HEK293 (cell line): ENCODE measurements at regions not wholly inside any gene's neighbourhood (a gene's known extent, or its start where the extent isn't known, plus 50 kb on each side); places are given as distances from the start of the nearest gene placed in this dataset.

Experiments
- CTCF ChIA-PET: fragments of 350-600 bp; formaldehyde crosslinking; extraction: SDS; loops from one replicate; lab custom pipeline; 2021; ENCODE audit warnings: antibody characterized with exemption; lab: Yijun Ruan, JAX
- POLR2A ChIA-PET: fragments of 300-600 bp; formaldehyde crosslinking; extraction: SDS; loops from one replicate; lab custom pipeline; 2020; ENCODE audit warnings: antibody characterized with exemption, inconsistent platforms; lab: Yijun Ruan, JAX
- H3K27ac ChIP-seq: fragments of 200-500 bp; sonication (Bioruptor generic); 2 replicates; pipeline ENCODE4 v1.5.1; 2014; ENCODE audit warnings: low read depth, low read length, control low read depth, inconsistent platforms; ENCODE audit errors: extremely low read depth
- H3K36me3 ChIP-seq, 2 experiments: fragments of 200-500 bp in 1 of 2; sonication (Bioruptor generic) in 1 of 2; 1 replicate in 1 of 2; 2 replicates in 1 of 2; pipeline ENCODE4 v1.5.1; 2014 to 2017; ENCODE audit warnings: inconsistent platforms in 2 of 2, low read length in 2 of 2; ENCODE audit not compliant: control insufficient read depth in 2 of 2, insufficient read depth in 1 of 2
- H3K4me1 ChIP-seq: fragments of 200-500 bp; sonication (Bioruptor generic); 2 replicates; pipeline ENCODE4 v1.5.1; 2014; ENCODE audit warnings: mild to moderate bottlenecking, low read length, inconsistent platforms; ENCODE audit not compliant: control insufficient read depth, insufficient read depth
- H3K4me3 ChIP-seq: 2 replicates; pipeline ENCODE4 v1.5.1; 2011; ENCODE audit warnings: low read depth, mild to moderate bottlenecking, control low read depth, low read length, moderate library complexity
- H3K9me3 ChIP-seq: fragments of 200-500 bp; sonication (Bioruptor generic); 2 replicates; pipeline ENCODE4 v1.5.1; 2014; ENCODE audit warnings: low read depth, low read length, inconsistent platforms; ENCODE audit not compliant: control insufficient read depth, insufficient read depth
- HOXA7 ChIP-seq: sonication (generic); formaldehyde crosslinking; IDR thresholded peaks from 2 replicates; pipeline ENCODE4 v1.8.1; 2022; ENCODE audit warnings: missing genetic modification reagents, borderline replicate concordance
- HOXC10 ChIP-seq: sonication (generic); formaldehyde crosslinking; IDR thresholded peaks from 2 replicates; pipeline ENCODE4 v1.8.1; 2023; ENCODE audit warnings: mild to moderate bottlenecking, missing genetic modification reagents
- PRDM1 ChIP-seq: fragments of 450-650 bp; formaldehyde crosslinking; IDR thresholded peaks from 2 replicates; pipeline ENCODE4; 2016; ENCODE audit warnings: missing biosample characterization, missing genetic modification characterization
- SALL2 ChIP-seq: fragments of 450-650 bp; formaldehyde crosslinking; IDR thresholded peaks from 2 replicates; pipeline ENCODE4 v1.5.0; 2017; ENCODE audit warnings: missing biosample characterization, mild to moderate bottlenecking, missing genetic modification characterization, borderline replicate concordance
- ZBTB21 ChIP-seq: fragments of 450-650 bp; formaldehyde crosslinking; IDR thresholded peaks from 2 replicates; pipeline ENCODE4 v1.5.1; 2017; ENCODE audit warnings: missing biosample characterization, missing genetic modification characterization
- ZBTB8A ChIP-seq: fragments of 450-650 bp; formaldehyde crosslinking; IDR thresholded peaks from 2 replicates; pipeline ENCODE4 v1.5.1; 2016; ENCODE audit warnings: missing biosample characterization, missing genetic modification characterization
- ZNF10 ChIP-seq: fragments of 450-650 bp; formaldehyde crosslinking; IDR thresholded peaks from 2 replicates; pipeline ENCODE4 v1.5.1; 2017; ENCODE audit warnings: missing biosample characterization, missing genetic modification characterization
- ZNF112 ChIP-seq: fragments of 450-650 bp; formaldehyde crosslinking; IDR thresholded peaks from 2 replicates; pipeline ENCODE4 v1.5.0; 2017; ENCODE audit warnings: missing biosample characterization, missing genetic modification characterization
- ZNF132 ChIP-seq: fragments of 450-650 bp; formaldehyde crosslinking; IDR thresholded peaks from 2 replicates; pipeline ENCODE4 v1.5.1; 2017; ENCODE audit warnings: missing biosample characterization, missing genetic modification characterization, borderline replicate concordance
- ZNF140 ChIP-seq: fragments of 450-650 bp; formaldehyde crosslinking; IDR thresholded peaks from 2 replicates; pipeline ENCODE4 v1.5.1; 2016; ENCODE audit warnings: missing biosample characterization, missing genetic modification characterization
- ZNF202 ChIP-seq: fragments of 450-650 bp; formaldehyde crosslinking; IDR thresholded peaks from 2 replicates; pipeline ENCODE4 v1.5.1; 2016; ENCODE audit warnings: missing biosample characterization, missing genetic modification characterization, borderline replicate concordance
- ZNF324 ChIP-seq: fragments of 450-650 bp; formaldehyde crosslinking; IDR thresholded peaks from 2 replicates; pipeline ENCODE4 v1.5.1; 2016; ENCODE audit warnings: missing biosample characterization, missing genetic modification characterization
- ZNF335 ChIP-seq: fragments of 450-650 bp; formaldehyde crosslinking; conservative IDR thresholded peaks from 2 replicates; pipeline ENCODE4 v1.5.1; 2016; ENCODE audit warnings: missing biosample characterization, missing genetic modification characterization
- ZNF341 ChIP-seq: fragments of 450-650 bp; formaldehyde crosslinking; IDR thresholded peaks from 2 replicates; pipeline ENCODE4; 2016; ENCODE audit warnings: low read depth, missing biosample characterization, missing genetic modification characterization
- ZNF404 ChIP-seq: fragments of 450-650 bp; formaldehyde crosslinking; IDR thresholded peaks from 2 replicates; pipeline ENCODE4 v1.5.1; 2017; ENCODE audit warnings: missing biosample characterization, missing genetic modification characterization
- ZNF48 ChIP-seq: fragments of 450-650 bp; formaldehyde crosslinking; IDR thresholded peaks from 2 replicates; pipeline ENCODE4 v1.5.1; 2016; ENCODE audit warnings: missing biosample characterization, missing genetic modification characterization
- ZNF585B ChIP-seq: fragments of 450-650 bp; formaldehyde crosslinking; IDR thresholded peaks from 2 replicates; pipeline ENCODE4 v1.5.1; 2016; ENCODE audit warnings: missing biosample characterization, missing genetic modification characterization
- ZNF596 ChIP-seq: fragments of 450-650 bp; IDR thresholded peaks from 2 replicates; pipeline ENCODE4 v1.5.0; 2018; ENCODE audit warnings: missing biosample characterization, mild to moderate bottlenecking, missing genetic modification characterization, moderate library complexity
- ZNF610 ChIP-seq: fragments of 450-650 bp; formaldehyde crosslinking; IDR thresholded peaks from 2 replicates; pipeline ENCODE4 v1.5.1; 2016; ENCODE audit warnings: missing biosample characterization, missing genetic modification characterization, borderline replicate concordance
- ZNF707 ChIP-seq: fragments of 450-650 bp; formaldehyde crosslinking; IDR thresholded peaks from 2 replicates; pipeline ENCODE4 v1.5.1; 2016; ENCODE audit warnings: missing biosample characterization, missing genetic modification characterization
- ZNF791 ChIP-seq: fragments of 450-650 bp; formaldehyde crosslinking; IDR thresholded peaks from 2 replicates; pipeline ENCODE4 v1.5.1; 2016; ENCODE audit warnings: missing biosample characterization, missing genetic modification characterization
- ZNF830 ChIP-seq: fragments of 450-650 bp; IDR thresholded peaks from 2 replicates; pipeline ENCODE4 v1.5.0; 2018; ENCODE audit warnings: missing biosample characterization, missing genetic modification characterization, low read depth, mild to moderate bottlenecking, moderate library complexity
- TF ChIP-seq, protein P1 (sequence below): fragments of 450-650 bp; formaldehyde crosslinking; IDR thresholded peaks from 2 replicates; pipeline ENCODE4 v1.5.1; 2016; ENCODE audit warnings: missing biosample characterization, missing genetic modification characterization
- TF ChIP-seq, protein P2 (sequence below): fragments of 450-650 bp; formaldehyde crosslinking; IDR thresholded peaks from 2 replicates; pipeline ENCODE4 v1.5.1; 2017; ENCODE audit warnings: missing biosample characterization, missing genetic modification characterization
- TF ChIP-seq, protein P3 (sequence below): fragments of 450-650 bp; formaldehyde crosslinking; IDR thresholded peaks from 2 replicates; pipeline ENCODE4 v1.5.1; 2016; ENCODE audit warnings: missing biosample characterization, missing genetic modification characterization
- TF ChIP-seq, protein P4 (sequence below): fragments of 450-650 bp; formaldehyde crosslinking; IDR thresholded peaks from 2 replicates; pipeline ENCODE4 v1.5.1; 2017; ENCODE audit warnings: missing biosample characterization, missing genetic modification characterization
- TF ChIP-seq, protein P5 (sequence below): fragments of 450-650 bp; formaldehyde crosslinking; IDR thresholded peaks from 2 replicates; pipeline ENCODE4 v1.5.1; 2016; ENCODE audit warnings: missing biosample characterization, missing genetic modification characterization

DNA sequence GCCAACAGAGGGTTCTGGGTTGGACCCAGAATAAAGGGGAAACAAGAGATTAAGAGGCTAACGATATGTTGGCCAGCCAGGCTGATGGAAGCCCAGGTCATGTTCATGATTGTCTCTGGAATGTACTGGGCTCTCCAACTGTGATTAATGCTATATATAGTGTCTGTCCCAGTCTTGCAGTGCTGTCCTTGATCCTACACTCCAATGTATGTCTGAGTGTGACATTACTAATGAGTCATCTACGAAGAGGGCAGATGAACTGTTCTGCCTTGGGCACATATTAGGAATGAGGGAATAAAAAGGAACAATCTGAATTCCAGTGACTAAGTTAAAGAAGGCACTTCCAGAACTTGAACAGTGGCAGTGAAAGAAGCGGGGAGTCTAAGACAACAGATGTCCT is 142.1 kb downstream of the PDGFRA start:
- CTCF ChIA-PET, result no interaction called here
- TF ChIP-seq ZNF585B (tag by site-specific recombination), result no peak
- no peak for TF ChIP-seq PRDM1 (tag by site-specific recombination)
- no peak for TF ChIP-seq ZNF404
- TF ChIP-seq ZBTB21 (tag by site-specific recombination), result no peak
- TF ChIP-seq ZNF202, result no peak
- TF ChIP-seq SALL2, result no peak
- TF ChIP-seq, protein P1, sequence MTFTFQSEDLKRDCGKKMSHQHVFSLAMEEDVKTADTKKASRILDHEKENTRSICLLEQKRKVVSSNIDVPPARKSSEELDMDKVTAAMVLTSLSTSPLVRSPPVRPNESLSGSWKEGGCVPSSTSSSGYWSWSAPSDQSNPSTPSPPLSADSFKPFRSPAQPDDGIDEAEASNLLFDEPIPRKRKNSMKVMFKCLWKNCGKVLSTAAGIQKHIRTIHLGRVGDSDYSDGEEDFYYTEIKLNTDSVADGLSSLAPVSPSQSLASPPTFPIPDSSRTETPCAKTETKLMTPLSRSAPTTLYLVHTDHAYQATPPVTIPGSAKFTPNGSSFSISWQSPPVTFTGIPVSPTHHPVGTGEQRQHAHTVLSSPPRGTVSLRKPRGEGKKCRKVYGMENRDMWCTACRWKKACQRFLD (tag by site-specific recombination), result no peak
- TF ChIP-seq ZNF335, result no peak
- TF ChIP-seq ZNF132, result no peak
- TF ChIP-seq ZNF596, result no peak
- no peak for TF ChIP-seq ZNF112
- TF ChIP-seq, protein P2, sequence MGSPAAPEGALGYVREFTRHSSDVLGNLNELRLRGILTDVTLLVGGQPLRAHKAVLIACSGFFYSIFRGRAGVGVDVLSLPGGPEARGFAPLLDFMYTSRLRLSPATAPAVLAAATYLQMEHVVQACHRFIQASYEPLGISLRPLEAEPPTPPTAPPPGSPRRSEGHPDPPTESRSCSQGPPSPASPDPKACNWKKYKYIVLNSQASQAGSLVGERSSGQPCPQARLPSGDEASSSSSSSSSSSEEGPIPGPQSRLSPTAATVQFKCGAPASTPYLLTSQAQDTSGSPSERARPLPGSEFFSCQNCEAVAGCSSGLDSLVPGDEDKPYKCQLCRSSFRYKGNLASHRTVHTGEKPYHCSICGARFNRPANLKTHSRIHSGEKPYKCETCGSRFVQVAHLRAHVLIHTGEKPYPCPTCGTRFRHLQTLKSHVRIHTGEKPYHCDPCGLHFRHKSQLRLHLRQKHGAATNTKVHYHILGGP (tag by site-specific recombination), result no peak
- no peak for TF ChIP-seq ZBTB8A (tag by site-specific recombination)
- TF ChIP-seq ZNF341, result no peak
- TF ChIP-seq, protein P3, sequence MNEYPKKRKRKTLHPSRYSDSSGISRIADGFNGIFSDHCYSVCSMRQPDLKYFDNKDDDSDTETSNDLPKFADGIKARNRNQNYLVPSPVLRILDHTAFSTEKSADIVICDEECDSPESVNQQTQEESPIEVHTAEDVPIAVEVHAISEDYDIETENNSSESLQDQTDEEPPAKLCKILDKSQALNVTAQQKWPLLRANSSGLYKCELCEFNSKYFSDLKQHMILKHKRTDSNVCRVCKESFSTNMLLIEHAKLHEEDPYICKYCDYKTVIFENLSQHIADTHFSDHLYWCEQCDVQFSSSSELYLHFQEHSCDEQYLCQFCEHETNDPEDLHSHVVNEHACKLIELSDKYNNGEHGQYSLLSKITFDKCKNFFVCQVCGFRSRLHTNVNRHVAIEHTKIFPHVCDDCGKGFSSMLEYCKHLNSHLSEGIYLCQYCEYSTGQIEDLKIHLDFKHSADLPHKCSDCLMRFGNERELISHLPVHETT (tag by site-specific recombination), result no peak

DNA sequence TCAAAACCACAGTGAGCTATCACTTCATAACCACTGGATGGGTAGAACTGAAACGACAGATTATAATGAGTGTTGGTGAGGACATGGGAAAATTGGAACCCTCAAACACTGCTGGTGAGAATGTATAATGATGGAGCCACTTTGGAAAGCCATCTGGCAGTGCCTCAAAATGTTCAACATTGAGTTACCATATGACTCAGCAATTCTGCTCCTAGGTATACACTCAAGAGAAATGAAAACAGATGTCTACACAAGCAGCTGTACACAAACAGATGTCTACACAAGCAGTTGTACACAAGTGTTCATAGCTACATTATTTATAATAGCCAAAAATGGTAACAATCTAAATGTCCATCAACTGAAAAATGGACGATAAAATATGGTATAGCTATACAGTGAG is 143.9 kb downstream of the PDGFRA start:
- TF ChIP-seq ZNF140 (peak; percentile 45; the same call in 1 of the 2 replicates), HOXA7 (CRISPR knock-in tag) (no peak)
- POLR2A ChIA-PET, result no interaction called here
- Histone ChIP-seq H3K36me3 (no peaks in the 10 kb centered on the region), H3K4me1 (no peaks in the 10 kb centered on the region), H3K4me3 (no peak overlapping the region), H3K9me3 (no peaks in the 10 kb centered on the region), H3K27ac (no peak overlapping the region)
- CTCF ChIA-PET, result no interaction called here

More for the DNA sequence above, 142.1 kb downstream of the PDGFRA start:
- no peaks in the 10 kb centered on the region for H3K36me3 ChIP-seq
- no peaks in the 10 kb centered on the region for H3K9me3 ChIP-seq
- H3K4me1 ChIP-seq, result no peaks in the 10 kb centered on the region
- H3K27ac ChIP-seq, result no peak overlapping the region
- no peak overlapping the region for H3K4me3 ChIP-seq
- POLR2A ChIA-PET, result no interaction called here

DNA sequence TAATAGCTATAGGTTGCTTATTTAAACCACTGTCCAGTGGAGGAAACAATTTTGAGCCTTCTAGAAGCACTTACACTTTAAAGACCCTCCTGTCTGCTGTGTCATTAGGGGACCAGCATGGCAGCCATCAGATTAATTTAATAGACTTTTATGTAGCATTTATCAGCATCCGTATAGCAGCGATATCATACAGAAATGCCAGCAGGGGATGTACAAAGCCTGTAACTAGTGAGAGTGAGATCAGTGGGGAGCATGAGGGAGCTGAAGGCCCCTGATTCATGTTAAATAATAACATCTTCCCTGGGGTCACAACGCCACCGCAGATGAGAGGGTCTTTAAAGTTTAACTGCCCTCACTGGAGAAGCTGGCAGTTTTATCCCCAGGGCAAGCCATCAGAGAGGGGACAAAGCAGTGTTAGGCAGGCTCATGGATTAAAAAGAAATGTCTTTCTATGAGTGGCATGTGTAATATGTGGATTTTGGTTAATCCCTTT is 144.7 kb downstream of the PDGFRA start:
- Histone ChIP-seq H3K4me1 (no peaks in the 10 kb centered on the region), H3K27ac (no peak overlapping the region), H3K36me3 (no peaks in the 10 kb centered on the region), H3K9me3 (no peaks in the 10 kb centered on the region), H3K4me3 (no peak overlapping the region)
- ChIA-PET POLR2A (no interaction called here), CTCF (no interaction called here)
- no peak for TF ChIP-seq ZNF610
- no peak for TF ChIP-seq ZNF48
- no peak for TF ChIP-seq ZNF830 (tag by site-specific recombination)
- TF ChIP-seq ZBTB8A (tag by site-specific recombination), result no peak
- no peak for TF ChIP-seq ZNF10 (tag by site-specific recombination)
- TF ChIP-seq ZNF324 (tag by site-specific recombination), result no peak
- TF ChIP-seq, protein P4, sequence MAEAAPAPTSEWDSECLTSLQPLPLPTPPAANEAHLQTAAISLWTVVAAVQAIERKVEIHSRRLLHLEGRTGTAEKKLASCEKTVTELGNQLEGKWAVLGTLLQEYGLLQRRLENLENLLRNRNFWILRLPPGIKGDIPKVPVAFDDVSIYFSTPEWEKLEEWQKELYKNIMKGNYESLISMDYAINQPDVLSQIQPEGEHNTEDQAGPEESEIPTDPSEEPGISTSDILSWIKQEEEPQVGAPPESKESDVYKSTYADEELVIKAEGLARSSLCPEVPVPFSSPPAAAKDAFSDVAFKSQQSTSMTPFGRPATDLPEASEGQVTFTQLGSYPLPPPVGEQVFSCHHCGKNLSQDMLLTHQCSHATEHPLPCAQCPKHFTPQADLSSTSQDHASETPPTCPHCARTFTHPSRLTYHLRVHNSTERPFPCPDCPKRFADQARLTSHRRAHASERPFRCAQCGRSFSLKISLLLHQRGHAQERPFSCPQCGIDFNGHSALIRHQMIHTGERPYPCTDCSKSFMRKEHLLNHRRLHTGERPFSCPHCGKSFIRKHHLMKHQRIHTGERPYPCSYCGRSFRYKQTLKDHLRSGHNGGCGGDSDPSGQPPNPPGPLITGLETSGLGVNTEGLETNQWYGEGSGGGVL (tag by site-specific recombination), result no peak
- no peak for TF ChIP-seq SALL2
- TF ChIP-seq ZNF707 (tag by site-specific recombination), result no peak
- TF ChIP-seq, protein P5, sequence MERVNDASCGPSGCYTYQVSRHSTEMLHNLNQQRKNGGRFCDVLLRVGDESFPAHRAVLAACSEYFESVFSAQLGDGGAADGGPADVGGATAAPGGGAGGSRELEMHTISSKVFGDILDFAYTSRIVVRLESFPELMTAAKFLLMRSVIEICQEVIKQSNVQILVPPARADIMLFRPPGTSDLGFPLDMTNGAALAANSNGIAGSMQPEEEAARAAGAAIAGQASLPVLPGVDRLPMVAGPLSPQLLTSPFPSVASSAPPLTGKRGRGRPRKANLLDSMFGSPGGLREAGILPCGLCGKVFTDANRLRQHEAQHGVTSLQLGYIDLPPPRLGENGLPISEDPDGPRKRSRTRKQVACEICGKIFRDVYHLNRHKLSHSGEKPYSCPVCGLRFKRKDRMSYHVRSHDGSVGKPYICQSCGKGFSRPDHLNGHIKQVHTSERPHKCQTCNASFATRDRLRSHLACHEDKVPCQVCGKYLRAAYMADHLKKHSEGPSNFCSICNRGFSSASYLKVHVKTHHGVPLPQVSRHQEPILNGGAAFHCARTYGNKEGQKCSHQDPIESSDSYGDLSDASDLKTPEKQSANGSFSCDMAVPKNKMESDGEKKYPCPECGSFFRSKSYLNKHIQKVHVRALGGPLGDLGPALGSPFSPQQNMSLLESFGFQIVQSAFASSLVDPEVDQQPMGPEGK (tag by site-specific recombination), result no peak
- no peak for TF ChIP-seq HOXC10 (CRISPR knock-in tag)
- no peak for TF ChIP-seq ZNF791 (tag by site-specific recombination)
